ENCODE measurements at regions not wholly inside any gene's neighbourhood (a gene's known extent, or its start where the extent isn't known, plus 50 kb on each side); places are given as distances from the start of the nearest gene placed in this dataset.

DNA sequence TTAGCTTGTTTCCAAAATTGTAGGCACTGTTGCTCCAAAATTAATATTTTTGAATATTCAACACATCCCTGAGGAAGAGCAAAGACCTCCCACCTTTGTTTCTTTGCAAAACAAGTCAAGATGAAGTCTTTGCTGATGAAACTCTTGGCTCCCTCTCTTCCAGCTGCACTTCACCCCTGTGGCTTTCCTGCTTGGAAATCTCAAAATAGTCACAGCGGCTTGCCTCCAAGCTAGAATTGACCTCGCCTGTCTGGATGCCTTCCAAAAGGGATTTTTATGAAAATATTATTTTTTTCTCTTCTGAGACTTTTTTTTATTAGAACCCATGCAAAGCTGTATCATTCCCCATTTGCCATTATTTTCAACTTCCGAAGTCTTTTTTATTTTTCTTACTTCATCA is 71.1 kb upstream of the MROH9 start:
- Histone ChIP-seq H3K4me1 (replicated peaks in 1 of 2; ENCODE audit: control insufficient read depth in 2 of 2, insufficient read depth in 2 of 2, low read length in 2 of 2) (no peaks in the 10 kb centered on the region), H3K4me2 (ENCODE audit: insufficient read depth, low read length) (no peak overlapping the region), H3K9me3 (replicated peaks; ENCODE audit: control insufficient read depth, insufficient read depth, low read depth, low read length) (no peaks in the 10 kb centered on the region; the same call in 1 of the 2 replicates), H3K4me3 (no peak overlapping the region), H3K9ac (ENCODE audit: insufficient read depth in 1 of 2, low read depth in 2 of 2, low read length in 2 of 2) (no peak overlapping the region), H4K20me1 (replicated peaks; ENCODE audit: control insufficient read depth, insufficient read depth, low read length) (no peaks in the 10 kb centered on the region), H3K27me3 (ENCODE audit: control insufficient read depth in 2 of 2, insufficient read depth in 2 of 2, low read length in 2 of 2) (no peaks in the 10 kb centered on the region), H3K9me1 (ENCODE audit: control insufficient read depth, insufficient read depth, low read length) (no peaks in the 10 kb centered on the region), H3K27ac (ENCODE audit: extremely low read depth, low read depth, low read length) (no peak overlapping the region), H3K36me3 (ENCODE audit: control insufficient read depth, insufficient read depth, low read length) (no peaks in the 10 kb centered on the region), H3K79me2 (ENCODE audit: control insufficient read depth, insufficient read depth, low read length) (no peaks in the 10 kb centered on the region), H2AFZ (ENCODE audit: low read depth, low read length) (no peak overlapping the region)
- 0% methylated on average over 3 of the region's 3 CpGs for WGBS (ENCODE audit: insufficient coverage, low coverage, missing lambda C conversion rate)
- ATAC-seq (no peak), FAIRE-seq (no peak), DNase-seq (ENCODE audit: extremely low read depth in 1 of 4, low spot score in 3 of 4) (no peak)
- CTCF ChIA-PET (ENCODE audit: low intra/inter-chr PET ratio), result no interaction called here
- BruUV-seq (replicated peaks), result no TSS peak
- POLR2A ChIA-PET, result no interaction called here
- in situ Hi-C loops (cut with MboI), result no loop called here
- intact Hi-C loops (cut with micrococcal nuclease), result no loop called here
- TF ChIP-seq SP1 (CRISPR knock-in tag; IDR thresholded peaks at IDR 0.05) (no peak), NFIX (CRISPR knock-in tag; IDR thresholded peaks at IDR 0.05; ENCODE audit: low read depth) (no peak), NONO (IDR thresholded peaks at IDR 0.05; ENCODE audit: low read depth in 2 of 2, low read length in 1 of 2) (no peak), POLR2AphosphoS2 (IDR thresholded peaks at IDR 0.05; ENCODE audit: low read length) (no peak), SMARCE1 (IDR thresholded peaks at IDR 0.05) (no peak), GTF2B (IDR thresholded peaks at IDR 0.05; ENCODE audit: extremely low read depth, insufficient read length) (no peak), MEF2A (IDR thresholded peaks at IDR 0.05; ENCODE audit: control insufficient read depth, low read depth, low read length) (no peak), DEAF1 (CRISPR knock-in tag; IDR thresholded peaks at IDR 0.05) (no peak), KDM5B (IDR thresholded peaks at IDR 0.05; ENCODE audit: insufficient replicate concordance, low read depth, low read length) (no peak), MAX (CRISPR knock-in tag; IDR thresholded peaks at IDR 0.05) (no peak), ZNF408 (CRISPR knock-in tag; IDR thresholded peaks at IDR 0.05; ENCODE audit: low read depth) (no peak), ZKSCAN1 (IDR thresholded peaks at IDR 0.05; ENCODE audit: low read depth, low read length) (no peak)
- TF ChIP-seq, protein P1, sequence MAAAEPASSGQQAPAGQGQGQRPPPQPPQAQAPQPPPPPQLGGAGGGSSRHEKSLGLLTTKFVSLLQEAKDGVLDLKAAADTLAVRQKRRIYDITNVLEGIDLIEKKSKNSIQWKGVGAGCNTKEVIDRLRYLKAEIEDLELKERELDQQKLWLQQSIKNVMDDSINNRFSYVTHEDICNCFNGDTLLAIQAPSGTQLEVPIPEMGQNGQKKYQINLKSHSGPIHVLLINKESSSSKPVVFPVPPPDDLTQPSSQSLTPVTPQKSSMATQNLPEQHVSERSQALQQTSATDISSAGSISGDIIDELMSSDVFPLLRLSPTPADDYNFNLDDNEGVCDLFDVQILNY (CRISPR knock-in tag; IDR thresholded peaks at IDR 0.05), result no peak
- TF ChIP-seq, protein P2, sequence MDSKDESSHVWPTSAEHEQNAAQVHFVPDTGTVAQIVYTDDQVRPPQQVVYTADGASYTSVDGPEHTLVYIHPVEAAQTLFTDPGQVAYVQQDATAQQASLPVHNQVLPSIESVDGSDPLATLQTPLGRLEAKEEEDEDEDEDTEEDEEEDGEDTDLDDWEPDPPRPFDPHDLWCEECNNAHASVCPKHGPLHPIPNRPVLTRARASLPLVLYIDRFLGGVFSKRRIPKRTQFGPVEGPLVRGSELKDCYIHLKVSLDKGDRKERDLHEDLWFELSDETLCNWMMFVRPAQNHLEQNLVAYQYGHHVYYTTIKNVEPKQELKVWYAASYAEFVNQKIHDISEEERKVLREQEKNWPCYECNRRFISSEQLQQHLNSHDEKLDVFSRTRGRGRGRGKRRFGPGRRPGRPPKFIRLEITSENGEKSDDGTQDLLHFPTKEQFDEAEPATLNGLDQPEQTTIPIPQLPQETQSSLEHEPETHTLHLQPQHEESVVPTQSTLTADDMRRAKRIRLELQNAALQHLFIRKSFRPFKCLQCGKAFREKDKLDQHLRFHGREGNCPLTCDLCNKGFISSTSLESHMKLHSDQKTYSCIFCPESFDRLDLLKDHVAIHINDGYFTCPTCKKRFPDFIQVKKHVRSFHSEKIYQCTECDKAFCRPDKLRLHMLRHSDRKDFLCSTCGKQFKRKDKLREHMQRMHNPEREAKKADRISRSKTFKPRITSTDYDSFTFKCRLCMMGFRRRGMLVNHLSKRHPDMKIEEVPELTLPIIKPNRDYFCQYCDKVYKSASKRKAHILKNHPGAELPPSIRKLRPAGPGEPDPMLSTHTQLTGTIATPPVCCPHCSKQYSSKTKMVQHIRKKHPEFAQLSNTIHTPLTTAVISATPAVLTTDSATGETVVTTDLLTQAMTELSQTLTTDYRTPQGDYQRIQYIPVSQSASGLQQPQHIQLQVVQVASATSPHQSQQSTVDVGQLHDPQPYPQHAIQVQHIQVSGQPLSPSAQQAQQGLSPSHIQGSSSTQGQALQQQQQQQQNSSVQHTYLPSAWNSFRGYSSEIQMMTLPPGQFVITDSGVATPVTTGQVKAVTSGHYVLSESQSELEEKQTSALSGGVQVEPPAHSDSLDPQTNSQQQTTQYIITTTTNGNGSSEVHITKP (IDR thresholded peaks at IDR 0.05; ENCODE audit: partially characterized antibody), result no peak
